OCI-LY3 (cell line): ENCODE measurements at regions not wholly inside any gene's neighbourhood (a gene's known extent, or its start where the extent isn't known, plus 50 kb on each side); places are given as distances from the start of the nearest gene placed in this dataset.

Experiments used
- EZH2phosphoT487 ChIP-seq: fragments of 200-600 bp; shearing (Covaris generic); IDR thresholded peaks from 2 replicates; pipeline ENCODE4 v1.6.1; 2018; ENCODE audit warnings: antibody characterized with exemption, mixed run types, low read depth
- TF ChIP-seq, protein P1 (sequence below): fragments of 200-600, 300-600 bp; sonication (generic); IDR thresholded peaks from 2 replicates; pipeline ENCODE4 v1.5.1; 2014; ENCODE audit warnings: antibody characterized with exemption, low read length, low read depth

DNA sequence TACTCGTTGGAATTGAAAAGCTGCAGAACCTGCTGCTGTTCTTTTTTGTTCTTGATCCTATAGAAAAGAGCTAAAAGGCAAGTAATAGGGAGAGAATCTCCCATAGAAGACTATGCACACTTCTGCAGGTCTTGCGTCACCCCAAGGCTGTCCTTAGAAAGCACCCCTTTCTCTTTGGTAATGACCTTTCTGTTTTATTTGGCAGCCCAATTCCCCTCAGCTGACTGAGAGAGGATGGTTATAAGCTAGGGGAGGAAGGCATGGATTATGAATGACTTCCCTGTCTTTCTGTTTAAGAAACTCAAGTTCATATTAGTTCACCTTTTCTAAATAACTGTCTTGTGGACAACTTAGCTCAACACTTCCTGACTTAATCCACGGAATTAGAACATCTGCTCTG lies 122.9 kb downstream of the TXNL1 start:
- TF ChIP-seq, protein P1, sequence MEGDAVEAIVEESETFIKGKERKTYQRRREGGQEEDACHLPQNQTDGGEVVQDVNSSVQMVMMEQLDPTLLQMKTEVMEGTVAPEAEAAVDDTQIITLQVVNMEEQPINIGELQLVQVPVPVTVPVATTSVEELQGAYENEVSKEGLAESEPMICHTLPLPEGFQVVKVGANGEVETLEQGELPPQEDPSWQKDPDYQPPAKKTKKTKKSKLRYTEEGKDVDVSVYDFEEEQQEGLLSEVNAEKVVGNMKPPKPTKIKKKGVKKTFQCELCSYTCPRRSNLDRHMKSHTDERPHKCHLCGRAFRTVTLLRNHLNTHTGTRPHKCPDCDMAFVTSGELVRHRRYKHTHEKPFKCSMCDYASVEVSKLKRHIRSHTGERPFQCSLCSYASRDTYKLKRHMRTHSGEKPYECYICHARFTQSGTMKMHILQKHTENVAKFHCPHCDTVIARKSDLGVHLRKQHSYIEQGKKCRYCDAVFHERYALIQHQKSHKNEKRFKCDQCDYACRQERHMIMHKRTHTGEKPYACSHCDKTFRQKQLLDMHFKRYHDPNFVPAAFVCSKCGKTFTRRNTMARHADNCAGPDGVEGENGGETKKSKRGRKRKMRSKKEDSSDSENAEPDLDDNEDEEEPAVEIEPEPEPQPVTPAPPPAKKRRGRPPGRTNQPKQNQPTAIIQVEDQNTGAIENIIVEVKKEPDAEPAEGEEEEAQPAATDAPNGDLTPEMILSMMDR = no peak
- no peak for TF ChIP-seq EZH2phosphoT487
